Keratinocyte (primary cell): ENCODE measurements at regions not wholly inside any gene's neighbourhood (a gene's known extent, or its start where the extent isn't known, plus 50 kb on each side); places are given as distances from the start of the nearest gene placed in this dataset.

Experiments used
- DNase-seq: peaks from one replicate; pipeline ENCODE4 v3.0.0-alpha.2; 2011; ENCODE audit warnings: low read depth, missing footprints, low spot score
- FAIRE-seq: peaks from 2 replicates; lab custom pipeline; 2011; peaks lifted over from hg19 to GRCh38; lab: Jason Lieb, UNC
- H2AFZ ChIP-seq: 2 replicates; pipeline ENCODE4 v1.6.0; 2012; ENCODE audit warnings: low read length, control low read depth, inconsistent platforms; ENCODE audit not compliant: control insufficient read depth
- H3K27ac ChIP-seq: 2 replicates; pipeline ENCODE4 v1.5.1; 2011; ENCODE audit warnings: low read length; ENCODE audit not compliant: control insufficient read depth, insufficient read depth
- H3K27me3 ChIP-seq: 3 replicates; pipeline ENCODE4 v1.6.0; 2011; ENCODE audit warnings: low read length; ENCODE audit not compliant: control insufficient read depth, insufficient read depth; ENCODE audit errors: extremely low read depth
- H3K36me3 ChIP-seq, 2 experiments: 2 replicates in 1 of 2; 3 replicates in 1 of 2; pipeline ENCODE4 v1.5.1; 2011; ENCODE audit warnings: low read length in 2 of 2, mild to moderate bottlenecking in 1 of 2; ENCODE audit not compliant: control insufficient read depth in 2 of 2, insufficient read depth in 2 of 2; ENCODE audit errors: extremely low read depth in 1 of 2
- H3K4me1 ChIP-seq: 3 replicates; pipeline ENCODE4 v1.5.1; 2011; ENCODE audit warnings: low read length; ENCODE audit not compliant: control insufficient read depth, insufficient read depth; ENCODE audit errors: extremely low read depth
- H3K4me2 ChIP-seq: 3 replicates; pipeline ENCODE4 v1.6.0; 2011; ENCODE audit warnings: low read depth, low read length; ENCODE audit not compliant: control insufficient read depth, insufficient read depth; ENCODE audit errors: extremely low read depth
- H3K4me3 ChIP-seq, 3 experiments: fragments of 200-600 bp in 1 of 3; sonication (generic) in 1 of 3; 2 replicates in 2 of 3; 3 replicates in 1 of 3; pipeline ENCODE4 v1.5.1; 2011 to 2016; ENCODE audit warnings: low read length in 3 of 3, mild to moderate bottlenecking in 3 of 3, control low read depth in 2 of 3, inconsistent platforms in 1 of 3, low read depth in 1 of 3, mixed read lengths in 1 of 3, mixed run types in 1 of 3, moderate library complexity in 1 of 3; ENCODE audit not compliant: control insufficient read depth in 2 of 3, insufficient read depth in 2 of 3; ENCODE audit errors: extremely low read depth in 1 of 3
- H3K79me2 ChIP-seq: 2 replicates; pipeline ENCODE4 v1.6.0; 2012; ENCODE audit warnings: low read length; ENCODE audit not compliant: control insufficient read depth, insufficient read depth
- H3K9ac ChIP-seq: 3 replicates; pipeline ENCODE4 v1.6.0; 2011; ENCODE audit warnings: low read length; ENCODE audit not compliant: control insufficient read depth, insufficient read depth; ENCODE audit errors: extremely low read depth
- H3K9me1 ChIP-seq: 3 replicates; pipeline ENCODE4 v1.6.0; 2011; ENCODE audit warnings: low read length; ENCODE audit not compliant: control insufficient read depth, insufficient read depth; ENCODE audit errors: extremely low read depth
- H3K9me3 ChIP-seq: 2 replicates; pipeline ENCODE4 v1.5.1; 2012; ENCODE audit warnings: low read depth, low read length; ENCODE audit not compliant: control insufficient read depth
- H4K20me1 ChIP-seq: 3 replicates; pipeline ENCODE4 v1.6.0; 2011; ENCODE audit warnings: low read length; ENCODE audit not compliant: control insufficient read depth, insufficient read depth; ENCODE audit errors: extremely low read depth
- EZH2 ChIP-seq: IDR thresholded peaks from one replicate; pipeline ENCODE4 v1.6.1; 2012; ENCODE audit warnings: inconsistent platforms, mild to moderate bottlenecking, low read length, moderate library complexity
- dilution Hi-C: fragments of 300-500 bp; cut with MboI; formaldehyde crosslinking; loops from one replicate; pipeline ENCODE4 v1.7.0; 2020; ENCODE audit warnings: low sequenced_read_pairs; ENCODE audit not compliant: extremely low pct_ligation_motif_present
- TF ChIP-seq, protein P1 (sequence below), 3 experiments: IDR thresholded peaks in 1 of 3; conservative IDR thresholded peaks in 1 of 3; optimal IDR thresholded peaks in 1 of 3; 2 replicates in 2 of 3; 3 replicates in 1 of 3; pipeline versions ENCODE3 to v1.5.1; 2011; ENCODE audit warnings: low read length in 3 of 3, mild to moderate bottlenecking in 3 of 3, moderate library complexity in 2 of 3, control low read depth in 1 of 3, inconsistent platforms in 1 of 3; ENCODE audit not compliant: insufficient read depth in 2 of 3; ENCODE audit errors: extremely low read depth in 1 of 3

DNA sequence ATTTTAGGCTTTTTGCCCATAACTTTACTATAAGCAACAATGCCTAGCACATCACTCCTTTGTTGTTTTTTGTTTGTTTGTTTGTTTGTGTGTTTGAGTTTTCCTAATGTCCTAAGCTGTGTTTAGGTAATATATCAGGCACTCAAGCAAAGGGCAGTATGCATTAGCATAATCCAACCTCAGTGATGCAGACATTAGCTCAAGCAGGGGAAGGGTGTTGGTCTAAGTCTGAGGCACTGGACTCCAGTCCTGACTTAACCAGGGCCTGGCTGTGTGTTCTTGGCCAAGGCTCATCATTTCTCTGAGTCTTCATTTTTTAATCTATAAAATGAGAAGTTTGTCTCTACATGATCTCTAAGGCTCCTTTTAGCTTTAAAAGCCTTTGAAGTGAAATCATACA, 65.9 kb upstream of the RFC3 start:
- dilution Hi-C loops = no loop called here
- Histone ChIP-seq H3K27me3 (no peaks in the 10 kb centered on the region), H3K9me1 (no peaks in the 10 kb centered on the region), H4K20me1 (no peaks in the 10 kb centered on the region), H3K36me3 (no peaks in the 10 kb centered on the region), H3K9me3 (no peaks in the 10 kb centered on the region), H3K9ac (no peak overlapping the region), H3K4me2 (no peak overlapping the region), H3K27ac (no peak overlapping the region), H3K4me3 (no peak overlapping the region), H3K79me2 (no peaks in the 10 kb centered on the region), H3K4me1 (no peaks in the 10 kb centered on the region), H2AFZ (no peak overlapping the region)
- FAIRE-seq (no peak), DNase-seq (no peak)
- TF ChIP-seq EZH2 = no peak
- TF ChIP-seq, protein P1, sequence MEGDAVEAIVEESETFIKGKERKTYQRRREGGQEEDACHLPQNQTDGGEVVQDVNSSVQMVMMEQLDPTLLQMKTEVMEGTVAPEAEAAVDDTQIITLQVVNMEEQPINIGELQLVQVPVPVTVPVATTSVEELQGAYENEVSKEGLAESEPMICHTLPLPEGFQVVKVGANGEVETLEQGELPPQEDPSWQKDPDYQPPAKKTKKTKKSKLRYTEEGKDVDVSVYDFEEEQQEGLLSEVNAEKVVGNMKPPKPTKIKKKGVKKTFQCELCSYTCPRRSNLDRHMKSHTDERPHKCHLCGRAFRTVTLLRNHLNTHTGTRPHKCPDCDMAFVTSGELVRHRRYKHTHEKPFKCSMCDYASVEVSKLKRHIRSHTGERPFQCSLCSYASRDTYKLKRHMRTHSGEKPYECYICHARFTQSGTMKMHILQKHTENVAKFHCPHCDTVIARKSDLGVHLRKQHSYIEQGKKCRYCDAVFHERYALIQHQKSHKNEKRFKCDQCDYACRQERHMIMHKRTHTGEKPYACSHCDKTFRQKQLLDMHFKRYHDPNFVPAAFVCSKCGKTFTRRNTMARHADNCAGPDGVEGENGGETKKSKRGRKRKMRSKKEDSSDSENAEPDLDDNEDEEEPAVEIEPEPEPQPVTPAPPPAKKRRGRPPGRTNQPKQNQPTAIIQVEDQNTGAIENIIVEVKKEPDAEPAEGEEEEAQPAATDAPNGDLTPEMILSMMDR (optimal IDR thresholded peaks at IDR 0.05 in 1 of 3, IDR thresholded peaks at IDR 0.05 in 1 of 3, conservative IDR thresholded peaks at IDR 0.05 in 1 of 3; ENCODE audit: extremely low read depth in 1 of 3, insufficient read depth in 2 of 3, low read length in 3 of 3) = no peak

DNA sequence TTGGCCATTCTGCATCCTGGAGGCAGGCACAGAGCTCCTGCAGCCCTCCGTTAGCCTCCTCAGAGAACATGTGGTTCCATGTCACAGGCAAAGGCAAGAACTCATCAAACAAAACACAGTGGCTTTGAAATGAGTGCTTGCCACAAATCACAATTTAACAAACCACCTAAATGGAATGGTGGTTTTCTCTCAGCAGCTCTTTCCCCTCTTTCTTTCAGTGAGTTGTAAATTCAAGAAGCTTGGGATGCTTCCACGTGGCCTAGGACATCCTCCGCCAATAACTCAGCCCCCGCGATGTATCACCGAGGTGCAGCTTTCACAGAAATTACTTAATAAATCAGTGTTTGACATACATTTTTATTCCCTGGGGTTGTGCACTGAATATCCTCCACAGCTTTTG, 65.4 kb upstream of the RFC3 start:
- dilution Hi-C loops = no loop called here
- no peak overlapping the region for H3K4me2 ChIP-seq
- H3K4me3 ChIP-seq = no peak overlapping the region
- H3K9me3 ChIP-seq = no peaks in the 10 kb centered on the region
- FAIRE-seq = no peak
- no peaks in the 10 kb centered on the region for H3K27me3 ChIP-seq
- H3K27ac ChIP-seq = no peak overlapping the region
- no peak for DNase-seq
- no peaks in the 10 kb centered on the region for H3K36me3 ChIP-seq
- H4K20me1 ChIP-seq = no peaks in the 10 kb centered on the region
- no peak overlapping the region for H2AFZ ChIP-seq
- H3K79me2 ChIP-seq = no peaks in the 10 kb centered on the region
- H3K9ac ChIP-seq = no peak overlapping the region
- TF ChIP-seq, protein P1 (optimal IDR thresholded peaks at IDR 0.05 in 1 of 3, IDR thresholded peaks at IDR 0.05 in 1 of 3, conservative IDR thresholded peaks at IDR 0.05 in 1 of 3; ENCODE audit: extremely low read depth in 1 of 3, insufficient read depth in 2 of 3, low read length in 3 of 3) = no peak
- TF ChIP-seq EZH2 = no peak
- no peaks in the 10 kb centered on the region for H3K9me1 ChIP-seq
- H3K4me1 ChIP-seq = no peaks in the 10 kb centered on the region
